H1 (cell line): ENCODE measurements at regions not wholly inside any gene's neighbourhood (a gene's known extent, or its start where the extent isn't known, plus 50 kb on each side); places are given as distances from the start of the nearest gene placed in this dataset.

Experiments
- CTCF ChIA-PET: fragments of 300-600 bp; sonication (Branson Sonifier 250); formaldehyde crosslinking; loops from one replicate; lab custom pipeline; 2021; ENCODE audit not compliant: partially characterized antibody; lab: Charles Lee
- POLR2A ChIA-PET: fragments of 300-600 bp; sonication (Branson Sonifier 250); formaldehyde crosslinking; loops from one replicate; lab custom pipeline; 2021; ENCODE audit warnings: inconsistent platforms; ENCODE audit not compliant: partially characterized antibody; lab: Charles Lee
- DNase-seq, 2 experiments: peaks; one replicate each; pipeline versions ENCODE4 v3.0.0 to v3.0.0-alpha.2; 2010 to 2022; ENCODE audit warnings: low spot score in 2 of 2, low read depth in 1 of 2, mixed read lengths in 1 of 2
- FAIRE-seq: peaks from 2 replicates; lab custom pipeline; 2011; peaks lifted over from hg19 to GRCh38; lab: Jason Lieb, UNC
- H2AFZ ChIP-seq: 2 replicates; pipeline ENCODE4 v1.8.1; 2012; ENCODE audit warnings: low read length, inconsistent platforms
- H2AK5ac ChIP-seq: 2 replicates; pipeline ENCODE4 v1.6.1; 2013; ENCODE audit warnings: low read depth, low read length
- H2BK120ac ChIP-seq: replicated peaks from 2 replicates; pipeline ENCODE3; 2013; ENCODE audit warnings: low read depth, low read length, inconsistent platforms
- H2BK12ac ChIP-seq: 2 replicates; pipeline ENCODE4 v1.6.1; 2013; ENCODE audit warnings: low read depth, low read length
- H2BK15ac ChIP-seq: 2 replicates; pipeline ENCODE4 v1.6.1; 2013; ENCODE audit warnings: low read length
- H2BK20ac ChIP-seq: 2 replicates; pipeline ENCODE4 v1.6.1; 2013; ENCODE audit warnings: low read length
- H2BK5ac ChIP-seq: 2 replicates; pipeline ENCODE4 v1.6.1; 2013; ENCODE audit warnings: low read depth, low read length
- H3K14ac ChIP-seq: 2 replicates; pipeline ENCODE4 v1.6.1; 2013; ENCODE audit warnings: inconsistent platforms; ENCODE audit not compliant: insufficient read length
- H3K18ac ChIP-seq: 2 replicates; pipeline ENCODE4 v1.6.1; 2013; ENCODE audit warnings: low read length; ENCODE audit errors: extremely low read depth
- H3K23ac ChIP-seq: 2 replicates; pipeline ENCODE4 v1.6.1; 2013; ENCODE audit warnings: inconsistent platforms; ENCODE audit not compliant: insufficient read length
- H3K23me2 ChIP-seq: 2 replicates; pipeline ENCODE4 v1.6.1; 2013; ENCODE audit warnings: low read depth, low read length
- H3K27ac ChIP-seq: 2 replicates; pipeline ENCODE4 v1.6.1; 2011; ENCODE audit warnings: low read depth, low read length, inconsistent platforms
- H3K27me3 ChIP-seq, 4 experiments: replicated peaks in 1 of 4; 1 replicate in 1 of 4; 2 replicates in 3 of 4; pipeline versions ENCODE4 v1.6.1 to v1.8.1; 2011 to 2013; ENCODE audit warnings: low read length in 3 of 4, mild to moderate bottlenecking in 3 of 4, inconsistent platforms in 2 of 4, mixed read lengths in 2 of 4, moderate library complexity in 1 of 4; ENCODE audit not compliant: control insufficient read depth in 3 of 4, insufficient read depth in 3 of 4; ENCODE audit errors: extremely low read depth in 1 of 4
- H3K36me3 ChIP-seq, 4 experiments: 2 replicates each; pipeline versions ENCODE4 v1.6.1 to v1.8.1; 2011 to 2013; ENCODE audit warnings: mild to moderate bottlenecking in 4 of 4, low read length in 3 of 4, moderate library complexity in 2 of 4, control low read depth in 1 of 4, inconsistent platforms in 1 of 4; ENCODE audit not compliant: insufficient read depth in 4 of 4, control insufficient read depth in 2 of 4
- H3K4ac ChIP-seq: replicated peaks from 2 replicates; pipeline ENCODE3; 2013; ENCODE audit warnings: low read length, low read depth, mixed read lengths, inconsistent platforms; ENCODE audit not compliant: insufficient read length
- H3K4me1 ChIP-seq, 4 experiments: replicated peaks in 1 of 4; 1 replicate in 1 of 4; 2 replicates in 3 of 4; pipeline versions ENCODE4 v1.6.1 to v1.8.1; 2011 to 2013; ENCODE audit warnings: low read length in 3 of 4, inconsistent platforms in 2 of 4, mixed read lengths in 1 of 4; ENCODE audit not compliant: insufficient read depth in 4 of 4, control insufficient read depth in 3 of 4
- H3K4me2 ChIP-seq, 2 experiments: 2 replicates each; pipeline versions ENCODE4 v1.6.1 to v1.8.1; 2011 to 2013; ENCODE audit warnings: low read depth in 2 of 2, low read length in 2 of 2, control low read depth in 1 of 2, inconsistent platforms in 1 of 2, mild to moderate bottlenecking in 1 of 2; ENCODE audit not compliant: insufficient read depth in 1 of 2
- H3K4me3 ChIP-seq, 4 experiments: fragments of 200-600, 300-600 bp in 1 of 4; sonication (generic), shearing (Covaris generic), sonication (Bioruptor Twin) in 1 of 4; 2 replicates each; pipeline versions ENCODE4 v1.5.1 to v1.8.1; 2011 to 2016; ENCODE audit warnings: low read length in 4 of 4, low read depth in 3 of 4, control low read depth in 2 of 4, inconsistent platforms in 2 of 4, mild to moderate bottlenecking in 2 of 4, mixed read lengths in 1 of 4, moderate library complexity in 1 of 4; ENCODE audit not compliant: insufficient read depth in 2 of 4; ENCODE audit errors: extremely low read depth in 1 of 4
- H3K56ac ChIP-seq: replicated peaks from 2 replicates; pipeline ENCODE3; 2013; ENCODE audit warnings: low read depth, mild to moderate bottlenecking, mixed read lengths, low read length, inconsistent platforms; ENCODE audit not compliant: insufficient read length
- H3K79me1 ChIP-seq: 2 replicates; pipeline ENCODE4 v1.6.1; 2013; ENCODE audit warnings: low read depth, low read length, control low read depth
- H3K79me2 ChIP-seq, 2 experiments: 2 replicates each; pipeline versions ENCODE4 v1.6.1 to v1.8.1; 2012 to 2013; ENCODE audit warnings: low read length in 2 of 2, mild to moderate bottlenecking in 2 of 2, inconsistent platforms in 1 of 2; ENCODE audit not compliant: insufficient read depth in 2 of 2, control insufficient read depth in 1 of 2
- H3K9ac ChIP-seq, 4 experiments: replicated peaks in 1 of 4; 1 replicate in 1 of 4; 2 replicates in 3 of 4; pipeline versions ENCODE4 v1.6.1 to v1.8.1; 2011 to 2013; ENCODE audit warnings: low read depth in 3 of 4, low read length in 3 of 4, control low read depth in 2 of 4, mild to moderate bottlenecking in 2 of 4, moderate library complexity in 2 of 4, inconsistent platforms in 1 of 4; ENCODE audit errors: extremely low read depth in 1 of 4
- H3K9me3 ChIP-seq, 2 experiments: 2 replicates each; pipeline versions ENCODE4 v1.6.1 to v1.8.1; 2012 to 2013; ENCODE audit warnings: mild to moderate bottlenecking in 2 of 2, moderate library complexity in 2 of 2, control low read depth in 1 of 2, inconsistent platforms in 1 of 2, low read depth in 1 of 2, low read length in 1 of 2, mixed read lengths in 1 of 2; ENCODE audit not compliant: insufficient read depth in 2 of 2
- H4K20me1 ChIP-seq, 2 experiments: replicated peaks in 1 of 2; 2 replicates each; pipeline versions ENCODE3 to v1.8.1; 2011 to 2013; ENCODE audit warnings: inconsistent platforms in 2 of 2, low read length in 2 of 2, mild to moderate bottlenecking in 1 of 2; ENCODE audit not compliant: insufficient read depth in 2 of 2, control insufficient read depth in 1 of 2
- H4K5ac ChIP-seq: 2 replicates; pipeline ENCODE4 v1.6.1; 2013; ENCODE audit warnings: low read length, low read depth, mixed read lengths, inconsistent platforms; ENCODE audit not compliant: insufficient read length
- H4K8ac ChIP-seq: 2 replicates; pipeline ENCODE4 v1.8.0; 2013; ENCODE audit warnings: mild to moderate bottlenecking, moderate library complexity, low read length, inconsistent platforms; ENCODE audit not compliant: insufficient read depth; ENCODE audit errors: extremely low read depth
- H4K91ac ChIP-seq: replicated peaks from 2 replicates; pipeline ENCODE3; 2013; ENCODE audit warnings: low read length, mixed read lengths, inconsistent platforms; ENCODE audit not compliant: insufficient read length
- GABPA ChIP-seq: IDR thresholded peaks from 2 replicates; pipeline ENCODE4 v1.6.1; 2011; ENCODE audit warnings: mild to moderate bottlenecking, low read length, moderate library complexity, borderline replicate concordance; ENCODE audit not compliant: insufficient read depth
- KDM5A ChIP-seq: fragments of 200-600 bp; IDR thresholded peaks from 2 replicates; pipeline ENCODE4 v1.7.1; 2012; ENCODE audit warnings: mild to moderate bottlenecking, low read length, inconsistent platforms, mixed read lengths
- POLR2AphosphoS5 ChIP-seq: IDR thresholded peaks from 2 replicates; pipeline ENCODE4 v1.6.1; 2011; ENCODE audit warnings: low read depth, low read length
- WGBS, 2 experiments: shearing (Covaris generic) in 1 of 2; methylation state at CpG; one replicate each; pipeline versions ENCODE4 v1.1.6 to v1.1.7; 2013 to 2015; ENCODE audit warnings: low lambda C conversion rate in 2 of 2, mixed read lengths in 2 of 2, inconsistent platforms in 1 of 2, low coverage in 1 of 2, missing lambda C conversion rate in 1 of 2; ENCODE audit not compliant: insufficient replicate concordance in 2 of 2, insufficient coverage in 1 of 2, insufficient read length in 1 of 2; ENCODE audit errors: extremely low coverage in 1 of 2, missing lambda C conversion rate in 1 of 2; 5-methylcytosine and 5-hydroxymethylcytosine counted together

- H3K9ac ChIP-seq, result no peak overlapping the region
- ChIA-PET POLR2A (no interaction called here), CTCF (no interaction called here)
- H3K14ac ChIP-seq, result no peak overlapping the region
- H2BK12ac ChIP-seq, result no peak overlapping the region
- H4K5ac ChIP-seq, result no peak overlapping the region
- no peak overlapping the region for H3K4me3 ChIP-seq
- no peak overlapping the region for H2AK5ac ChIP-seq
- H2BK15ac ChIP-seq, result no peak overlapping the region
- no peak overlapping the region for H3K23ac ChIP-seq
- H4K8ac ChIP-seq, result no peak overlapping the region
- no peak overlapping the region for H2BK20ac ChIP-seq
- no peak overlapping the region for H3K4me2 ChIP-seq
- H3K56ac ChIP-seq, result no peak overlapping the region
- H2BK120ac ChIP-seq, result no peak overlapping the region
- H3K23me2 ChIP-seq, result no peaks in the 10 kb centered on the region
- no peaks in the 10 kb centered on the region for H3K9me3 ChIP-seq
- no peak overlapping the region for H3K4ac ChIP-seq
- H3K79me2 ChIP-seq, result no peaks in the 10 kb centered on the region
- no peaks in the 10 kb centered on the region for H4K20me1 ChIP-seq
- no peak overlapping the region for H2AFZ ChIP-seq
- no peak overlapping the region for H3K27ac ChIP-seq
- DNase-seq (no peak), FAIRE-seq (no peak)
- H3K18ac ChIP-seq, result no peak overlapping the region
- H3K4me1 ChIP-seq, result no peaks in the 10 kb centered on the region
- TF ChIP-seq POLR2AphosphoS5 (no peak), GABPA (no peak), KDM5A (no peak)
- H3K79me1 ChIP-seq, result no peaks in the 10 kb centered on the region
- H2BK5ac ChIP-seq, result no peak overlapping the region
- H3K27me3 ChIP-seq, result no peaks in the 10 kb centered on the region
- H4K91ac ChIP-seq, result no peak overlapping the region
- 88% methylated on average over 3 of the region's 3 CpGs; no CpG with 5 or more reads in 1 of the 2 experiments for WGBS, 2 experiments
- H3K36me3 ChIP-seq, result no peaks in the 10 kb centered on the region
These were observed 127.3 kb upstream of the STK26 start for GRCh38 chrX:131895807-131896206.
